ENCODE measurements at regions not wholly inside any gene's neighbourhood (a gene's known extent, or its start where the extent isn't known, plus 50 kb on each side); places are given as distances from the start of the nearest gene placed in this dataset.

- H3K36me3 ChIP-seq: no peaks in the 10 kb centered on the region
- peak overlapping the region in 3 of 4 donors; percentile 56 to 83 (median 71) for H3K27ac ChIP-seq
- DNase-seq: no peak
- in situ Hi-C loops (cut with MboI; ENCODE audit: low sequenced_read_pairs in 4 of 4): no loop called here
- no peaks in the 10 kb centered on the region for H3K9me3 ChIP-seq
- ATAC-seq: no peak
- no peak overlapping the region for H3K4me3 ChIP-seq
- TF ChIP-seq POLR2A (IDR thresholded peaks at IDR 0.05) (no peak), CTCF (IDR thresholded peaks at IDR 0.05 in 4 of 5, conservative IDR thresholded peaks at IDR 0.05 in 1 of 5) (no peak)
- intact Hi-C loops (cut with DNase I; ENCODE audit: low total_unique reads): loop anchor here (5.0 to 10.0 kb wide), 2 partner anchors 104 to 238 kb away; no protein-coding TSS in a partner anchor
- no peaks in the 10 kb centered on the region for H3K27me3 ChIP-seq
- H3K4me1 ChIP-seq: peaks cover 19 to 49% of the 10 kb centered on the region in 2 donors
Measured at GRCh38 chr3:147652651-147653366, 243.6 kb downstream of the ZIC1 start.

GRCh38 chr3:147653367-147653923 is 244.3 kb downstream of the ZIC1 start:
- in situ Hi-C loops (cut with MboI; ENCODE audit: low sequenced_read_pairs in 4 of 4): no loop called here
- ATAC-seq: no peak
- no peaks in the 10 kb centered on the region for H3K27me3 ChIP-seq
- no peak for DNase-seq
- no peaks in the 10 kb centered on the region for H3K36me3 ChIP-seq
- H3K27ac ChIP-seq: peak overlapping the region in 2 of 4 donors; percentile 10 to 83
- H3K4me1 ChIP-seq: peaks cover 19 to 49% of the 10 kb centered on the region in 2 donors
- H3K4me3 ChIP-seq: no peak overlapping the region
- no peaks in the 10 kb centered on the region for H3K9me3 ChIP-seq
- TF ChIP-seq POLR2A (IDR thresholded peaks at IDR 0.05) (no peak), CTCF (IDR thresholded peaks at IDR 0.05 in 4 of 5, conservative IDR thresholded peaks at IDR 0.05 in 1 of 5) (no peak)
- intact Hi-C loops (cut with DNase I; ENCODE audit: low total_unique reads): loop anchor here (5.0 to 10.0 kb wide), 2 partner anchors 104 to 239 kb away; no protein-coding TSS in a partner anchor

- intact Hi-C loops (cut with DNase I; ENCODE audit: low total_unique reads): loop anchor here (5.0 to 10.0 kb wide), 2 partner anchors 102 to 240 kb away; no protein-coding TSS in a partner anchor
- H3K9me3 ChIP-seq: no peaks in the 10 kb centered on the region
- H3K27ac ChIP-seq: peak overlapping the region in 3 of 4 donors; percentile 46 to 52 (median 51)
- H3K4me3 ChIP-seq: no peak overlapping the region
- no peaks in the 10 kb centered on the region for H3K27me3 ChIP-seq
- no peak for ATAC-seq
- in situ Hi-C loops (cut with MboI; ENCODE audit: low sequenced_read_pairs in 4 of 4): no loop called here
- no peaks in the 10 kb centered on the region for H3K36me3 ChIP-seq
- DNase-seq: no peak
- H3K4me1 ChIP-seq: peaks cover 19 to 49% of the 10 kb centered on the region in 2 donors
- TF ChIP-seq CTCF (IDR thresholded peaks at IDR 0.05 in 4 of 5, conservative IDR thresholded peaks at IDR 0.05 in 1 of 5) (no peak), POLR2A (IDR thresholded peaks at IDR 0.05) (no peak)
Measured at GRCh38 chr3:147654827-147655226, 245.7 kb downstream of the ZIC1 start.

- no peaks in the 10 kb centered on the region for H3K36me3 ChIP-seq
- no peak for ATAC-seq
- H3K27ac ChIP-seq: peak overlapping the region in 3 of 4 donors; percentile 46 to 52 (median 51)
- peaks cover 19 to 49% of the 10 kb centered on the region in 2 donors for H3K4me1 ChIP-seq
- no peak for TF ChIP-seq CTCF (IDR thresholded peaks at IDR 0.05 in 4 of 5, conservative IDR thresholded peaks at IDR 0.05 in 1 of 5)
- TF ChIP-seq POLR2A (IDR thresholded peaks at IDR 0.05): no peak
- no peak overlapping the region for H3K4me3 ChIP-seq
- intact Hi-C loops (cut with DNase I; ENCODE audit: low total_unique reads): loop anchor here (10.0 kb wide), 1 partner anchor 240 kb away; no protein-coding TSS in a partner anchor
- H3K9me3 ChIP-seq: no peaks in the 10 kb centered on the region
- in situ Hi-C loops (cut with MboI; ENCODE audit: low sequenced_read_pairs in 4 of 4): no loop called here
- no peaks in the 10 kb centered on the region for H3K27me3 ChIP-seq
- no peak for DNase-seq
Measured at GRCh38 chr3:147655236-147655635, 246.1 kb downstream of the ZIC1 start.
